GM12878 (cell line): ENCODE measurements at regions not wholly inside any gene's neighbourhood (a gene's known extent, or its start where the extent isn't known, plus 50 kb on each side); places are given as distances from the start of the nearest gene placed in this dataset.

Experiments used
- ATAC-seq: fragments of 200-7000 bp; cut with Tn5 transposase; 3 replicates; pipeline ENCODE4 v1.9.1; 2020; ENCODE audit warnings: mild to moderate bottlenecking, moderate library complexity
- BruUV-seq: library from RNA; stranded (reverse); fragments of 400-500 nt; replicated peaks from 2 replicates; lab custom pipeline; 2021; lab: Mats Ljungman, UMichigan
- CTCF ChIA-PET: fragments of 300-600 bp; sonication (Branson Sonifier 250); formaldehyde crosslinking; extraction: SDS; loops from one replicate; lab custom pipeline; 2021; ENCODE audit warnings: inconsistent platforms; lab: Yijun Ruan, JAX
- POLR2A ChIA-PET: fragments of 350-600 bp; formaldehyde crosslinking; extraction: SDS; loops from one replicate; lab custom pipeline; 2021; ENCODE audit warnings: inconsistent platforms; lab: Charles Lee
- RAD21 ChIA-PET: fragments of 300-600 bp; sonication (Branson Sonifier 250); formaldehyde crosslinking; loops from one replicate; lab custom pipeline; 2023; ENCODE audit warnings: antibody characterized with exemption; ENCODE audit not compliant: unreplicated experiment; lab: Charles Lee
- SMC1A ChIA-PET: fragments of 300-600 bp; sonication (Branson Sonifier 250); formaldehyde crosslinking; loops from one replicate; lab custom pipeline; 2023; ENCODE audit not compliant: unreplicated experiment, uncharacterized antibody; lab: Charles Lee
- DNase-seq: peaks from one replicate; pipeline ENCODE4 v3.0.0-alpha.2; 2011; ENCODE audit warnings: low read depth, low spot score
- FAIRE-seq: peaks from 3 replicates; lab custom pipeline; 2011; peaks lifted over from hg19 to GRCh38; lab: Jason Lieb, UNC
- H2AFZ ChIP-seq: 2 replicates; pipeline ENCODE4 v1.6.0; 2011; ENCODE audit warnings: low read depth, low read length, control low read depth; ENCODE audit not compliant: control insufficient read depth
- H3K27ac ChIP-seq: 2 replicates; pipeline ENCODE4 v1.5.1; 2011; ENCODE audit warnings: control low read depth; ENCODE audit not compliant: control insufficient read depth, insufficient read depth
- H3K27me3 ChIP-seq, 2 experiments: replicated peaks in 1 of 2; 2 replicates each; pipeline versions ENCODE4 v1.6.0 to v1.6.1; 2011; ENCODE audit warnings: low read length in 1 of 2; ENCODE audit not compliant: control insufficient read depth in 2 of 2, insufficient read depth in 2 of 2
- H3K36me3 ChIP-seq, 2 experiments: 2 replicates each; pipeline ENCODE4 v1.5.1; 2011; ENCODE audit warnings: low read length in 1 of 2; ENCODE audit not compliant: control insufficient read depth in 2 of 2, insufficient read depth in 2 of 2
- H3K4me1 ChIP-seq: 2 replicates; pipeline ENCODE4 v1.6.1; 2011; ENCODE audit warnings: mild to moderate bottlenecking, low read length, moderate library complexity, mixed read lengths; ENCODE audit not compliant: control insufficient read depth, insufficient read depth
- H3K4me2 ChIP-seq: 2 replicates; pipeline ENCODE4 v1.6.0; 2011; ENCODE audit warnings: control low read depth; ENCODE audit not compliant: control insufficient read depth, insufficient read depth
- H3K4me3 ChIP-seq: fragments of 200-600 bp; sonication (generic); 2 replicates; pipeline ENCODE4 v1.5.1; 2016
- H3K79me2 ChIP-seq: 2 replicates; pipeline ENCODE4 v1.6.0; 2011; ENCODE audit warnings: low read length; ENCODE audit not compliant: control insufficient read depth, insufficient read depth
- H3K9ac ChIP-seq: 2 replicates; pipeline ENCODE4 v1.8.0; 2011; ENCODE audit warnings: low read length, control low read depth, mixed read lengths; ENCODE audit not compliant: control insufficient read depth, insufficient read depth
- H3K9me3 ChIP-seq: replicated peaks from 3 replicates; pipeline ENCODE4 v1.5.1; 2011; ENCODE audit warnings: mild to moderate bottlenecking, low read length; ENCODE audit not compliant: control insufficient read depth, insufficient read depth
- H4K20me1 ChIP-seq: 2 replicates; pipeline ENCODE4 v1.6.0; 2011; ENCODE audit not compliant: control insufficient read depth, insufficient read depth
- BACH1 ChIP-seq: fragments of 450-650 bp; IDR thresholded peaks from 2 replicates; pipeline ENCODE4 v1.6.1; 2017; ENCODE audit warnings: mild to moderate bottlenecking, borderline replicate concordance
- CHD4 ChIP-seq: fragments of 200-600 bp; sonication (generic); IDR thresholded peaks from 2 replicates; pipeline ENCODE4 v1.6.1; 2016; ENCODE audit warnings: mild to moderate bottlenecking
- GATAD2B ChIP-seq: fragments of 450-650 bp; conservative IDR thresholded peaks from 2 replicates; pipeline ENCODE4 v1.6.1; 2017; ENCODE audit warnings: low read depth, mild to moderate bottlenecking, moderate library complexity
- HDAC2 ChIP-seq: fragments of 200-600 bp; sonication (generic); IDR thresholded peaks from 2 replicates; pipeline ENCODE4 v1.6.1; 2017
- JUNB ChIP-seq: IDR thresholded peaks from 2 replicates; pipeline ENCODE4 v1.6.1; 2016; ENCODE audit warnings: antibody characterized with exemption, mild to moderate bottlenecking
- KLF5 ChIP-seq: fragments of 450-650 bp; IDR thresholded peaks from 2 replicates; pipeline ENCODE4 v1.6.1; 2014; ENCODE audit warnings: mild to moderate bottlenecking; ENCODE audit not compliant: partially characterized antibody
- NBN ChIP-seq: fragments of 450-650 bp; IDR thresholded peaks from 2 replicates; pipeline ENCODE4 v1.6.1; 2016
- NFIC ChIP-seq: IDR thresholded peaks from 2 replicates; pipeline ENCODE4 v1.6.1; 2012; ENCODE audit warnings: low read depth, mild to moderate bottlenecking, inconsistent platforms, low read length, moderate library complexity
- NFYA ChIP-seq: IDR thresholded peaks from 2 replicates; pipeline ENCODE4 v1.6.1; 2011; ENCODE audit warnings: low read depth, mild to moderate bottlenecking, low read length, improper control_type of control experiment, borderline replicate concordance
- NFYB ChIP-seq: IDR thresholded peaks from 2 replicates; pipeline ENCODE4 v1.6.1; 2011; ENCODE audit warnings: low read depth, mild to moderate bottlenecking, low read length, improper control_type of control experiment, moderate library complexity; ENCODE audit not compliant: insufficient read depth
- NR2F1 ChIP-seq: fragments of 450-650 bp; conservative IDR thresholded peaks from 2 replicates; pipeline ENCODE4 v1.6.1; 2017; ENCODE audit warnings: mild to moderate bottlenecking
- PAX5 ChIP-seq: IDR thresholded peaks from 2 replicates; pipeline ENCODE4 v1.6.1; 2011; ENCODE audit warnings: low read depth, low read length, borderline replicate concordance
- PML ChIP-seq: IDR thresholded peaks from 2 replicates; pipeline ENCODE4 v1.6.1; 2012; ENCODE audit warnings: low read length, inconsistent platforms
- POU2F2 ChIP-seq: IDR thresholded peaks from 3 replicates; pipeline ENCODE4 v1.6.1; 2011; ENCODE audit warnings: low read depth, mild to moderate bottlenecking, low read length, borderline replicate concordance
- RB1 ChIP-seq: fragments of 450-650 bp; formaldehyde crosslinking; IDR thresholded peaks from 2 replicates; pipeline ENCODE4 v1.6.1; 2017; ENCODE audit warnings: mild to moderate bottlenecking, borderline replicate concordance
- RFX5 ChIP-seq: IDR thresholded peaks from 2 replicates; pipeline ENCODE4 v1.6.1; 2011; ENCODE audit warnings: low read depth, low read length, improper control_type of control experiment
- RUNX3 ChIP-seq: IDR thresholded peaks from 2 replicates; pipeline ENCODE4 v1.6.1; 2012; ENCODE audit warnings: low read length, inconsistent platforms
- SPI1 ChIP-seq: IDR thresholded peaks from 2 replicates; pipeline ENCODE4 v1.6.1; 2011; ENCODE audit warnings: low read depth, mild to moderate bottlenecking, low read length, moderate library complexity, borderline replicate concordance; ENCODE audit not compliant: insufficient read depth
- SUPT20H ChIP-seq: IDR thresholded peaks from 2 replicates; pipeline ENCODE4 v1.6.1; 2011; ENCODE audit warnings: low read depth, mild to moderate bottlenecking, low read length, moderate library complexity, borderline replicate concordance; ENCODE audit not compliant: control insufficient read depth
- ZNF207 ChIP-seq: fragments of 450-650 bp; IDR thresholded peaks from 2 replicates; pipeline ENCODE4 v1.6.1; 2014; ENCODE audit warnings: antibody characterized with exemption, mild to moderate bottlenecking, borderline replicate concordance
- WGBS: methylation state at CpG from one replicate; pipeline ENCODE4 v1.1.6; 2016; ENCODE audit warnings: low lambda C conversion rate; ENCODE audit not compliant: insufficient replicate concordance, insufficient coverage; ENCODE audit errors: missing lambda C conversion rate; 5-methylcytosine and 5-hydroxymethylcytosine counted together
- in situ Hi-C: fragments of 300-500 bp; cut with MboI; formaldehyde crosslinking; loops from 9 replicates; pipeline ENCODE4 v1.14.3; 2018; ENCODE audit warnings: mixed read lengths
- intact Hi-C: fragments of 100-400 bp; cut with micrococcal nuclease; formaldehyde crosslinking; loops from one replicate; pipeline ENCODE4 v1.14.2; 2022; ENCODE audit not compliant: unreplicated experiment
- TF ChIP-seq, protein P1 (sequence below): fragments of 450-650 bp; IDR thresholded peaks from 2 replicates; pipeline ENCODE4 v1.6.1; 2017; ENCODE audit warnings: mild to moderate bottlenecking, low read depth, inconsistent platforms; ENCODE audit not compliant: poor library complexity, severe bottlenecking
- TF ChIP-seq, protein P2 (sequence below): IDR thresholded peaks from 2 replicates; pipeline ENCODE4 v1.6.1; 2011; ENCODE audit warnings: low read depth, mild to moderate bottlenecking, low read length, moderate library complexity, borderline replicate concordance; ENCODE audit errors: extremely low read depth

- no peak for TF ChIP-seq PML
- no peak for TF ChIP-seq BACH1
- TF ChIP-seq NBN = no peak
- TF ChIP-seq NR2F1 = no peak
- no peak for TF ChIP-seq KLF5
- TF ChIP-seq, all 136 proteins: peak for 0
Observed at GRCh38 chr1:22344851-22345560, 106.6 kb upstream of the ZBTB40 start (continued).

GRCh38 chr1:22347854-22348760, 103.5 kb upstream of the ZBTB40 start:
- intact Hi-C loops (no loop called here), in situ Hi-C loops (no loop called here)
- no peaks in the 10 kb centered on the region for H3K9me3 ChIP-seq
- ATAC-seq (no peak), DNase-seq (no peak), FAIRE-seq (no peak)
- WGBS = 16% methylated on average over 16 of the region's 16 CpGs
- POLR2A ChIA-PET = no interaction called here
- RAD21 ChIA-PET = no interaction called here
- peaks cover 0 to 2% of the 10 kb centered on the region in 2 experiments; a peak in 3 of 4 replicates for H3K27me3 ChIP-seq
- no peak overlapping the region for H3K4me2 ChIP-seq
- no TSS peak for BruUV-seq
- H3K4me3 ChIP-seq = no peak overlapping the region
- CTCF ChIA-PET = interaction anchor here (0.6 kb wide), 1 partner anchor 288 kb away, joined by 3 read pairs; no protein-coding TSS in a partner anchor
- H3K4me1 ChIP-seq = no peaks in the 10 kb centered on the region
- no peak overlapping the region for H2AFZ ChIP-seq
- no peak for TF ChIP-seq NFYA
- no peak for TF ChIP-seq HDAC2
- TF ChIP-seq RB1 = no peak
- TF ChIP-seq NR2F1 = no peak
- TF ChIP-seq NFYB = no peak
- TF ChIP-seq, protein P1, sequence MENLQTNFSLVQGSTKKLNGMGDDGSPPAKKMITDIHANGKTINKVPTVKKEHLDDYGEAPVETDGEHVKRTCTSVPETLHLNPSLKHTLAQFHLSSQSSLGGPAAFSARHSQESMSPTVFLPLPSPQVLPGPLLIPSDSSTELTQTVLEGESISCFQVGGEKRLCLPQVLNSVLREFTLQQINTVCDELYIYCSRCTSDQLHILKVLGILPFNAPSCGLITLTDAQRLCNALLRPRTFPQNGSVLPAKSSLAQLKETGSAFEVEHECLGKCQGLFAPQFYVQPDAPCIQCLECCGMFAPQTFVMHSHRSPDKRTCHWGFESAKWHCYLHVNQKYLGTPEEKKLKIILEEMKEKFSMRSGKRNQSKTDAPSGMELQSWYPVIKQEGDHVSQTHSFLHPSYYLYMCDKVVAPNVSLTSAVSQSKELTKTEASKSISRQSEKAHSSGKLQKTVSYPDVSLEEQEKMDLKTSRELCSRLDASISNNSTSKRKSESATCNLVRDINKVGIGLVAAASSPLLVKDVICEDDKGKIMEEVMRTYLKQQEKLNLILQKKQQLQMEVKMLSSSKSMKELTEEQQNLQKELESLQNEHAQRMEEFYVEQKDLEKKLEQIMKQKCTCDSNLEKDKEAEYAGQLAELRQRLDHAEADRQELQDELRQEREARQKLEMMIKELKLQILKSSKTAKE = no peak
- TF ChIP-seq RFX5 = no peak
- TF ChIP-seq, protein P2, sequence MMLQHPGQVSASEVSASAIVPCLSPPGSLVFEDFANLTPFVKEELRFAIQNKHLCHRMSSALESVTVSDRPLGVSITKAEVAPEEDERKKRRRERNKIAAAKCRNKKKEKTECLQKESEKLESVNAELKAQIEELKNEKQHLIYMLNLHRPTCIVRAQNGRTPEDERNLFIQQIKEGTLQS = no peak
- no peak for TF ChIP-seq SPI1
- no peak for TF ChIP-seq GATAD2B
- TF ChIP-seq POU2F2 = no peak
- no peak for TF ChIP-seq RUNX3
- no peak for TF ChIP-seq CHD4
- TF ChIP-seq JUNB = no peak
- no peak for TF ChIP-seq SUPT20H
- TF ChIP-seq ZNF207 = no peak
- TF ChIP-seq NFIC = no peak
- no peak for TF ChIP-seq PAX5
- TF ChIP-seq, all 136 proteins: peak for 0
- SMC1A ChIA-PET = no interaction called here
- Histone ChIP-seq H3K79me2 (no peaks in the 10 kb centered on the region), H3K27ac (no peak overlapping the region), H4K20me1 (no peaks in the 10 kb centered on the region), H3K9ac (no peak overlapping the region), H3K36me3 (no peaks in the 10 kb centered on the region)
